ENCODE measurements at regions not wholly inside any gene's neighbourhood (a gene's known extent, or its start where the extent isn't known, plus 50 kb on each side); places are given as distances from the start of the nearest gene placed in this dataset.

DNA sequence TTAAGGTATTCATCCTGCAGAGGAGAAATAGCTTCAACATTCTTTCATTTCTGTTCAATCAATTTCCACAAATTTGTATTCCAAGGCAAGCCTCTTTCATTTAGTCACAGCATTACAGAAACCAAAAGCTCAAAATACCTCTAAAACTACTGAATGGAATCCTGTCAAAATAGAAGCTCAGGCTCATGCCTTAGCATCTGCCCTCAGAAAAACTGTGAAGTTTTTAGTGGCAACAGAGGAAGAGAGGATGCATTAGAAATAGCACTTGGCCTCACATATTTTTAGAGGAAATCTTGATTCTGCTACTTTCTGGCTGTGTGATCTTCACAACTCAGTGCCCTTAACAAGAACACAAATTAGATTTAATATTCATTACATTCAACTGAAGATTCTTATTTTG is 69.1 kb upstream of the GALNT13 start:
- no peaks in the 10 kb centered on the region for H3K4me1 ChIP-seq
- no peaks in the 10 kb centered on the region for H3K9me3 ChIP-seq
- ATAC-seq (no peak), DNase-seq (no peak)
- intact Hi-C loops (cut with DNase I) = no loop called here
- H3K4me3 ChIP-seq = no peak overlapping the region
- no peak overlapping the region for H3K27ac ChIP-seq
- TF ChIP-seq, protein P1, sequence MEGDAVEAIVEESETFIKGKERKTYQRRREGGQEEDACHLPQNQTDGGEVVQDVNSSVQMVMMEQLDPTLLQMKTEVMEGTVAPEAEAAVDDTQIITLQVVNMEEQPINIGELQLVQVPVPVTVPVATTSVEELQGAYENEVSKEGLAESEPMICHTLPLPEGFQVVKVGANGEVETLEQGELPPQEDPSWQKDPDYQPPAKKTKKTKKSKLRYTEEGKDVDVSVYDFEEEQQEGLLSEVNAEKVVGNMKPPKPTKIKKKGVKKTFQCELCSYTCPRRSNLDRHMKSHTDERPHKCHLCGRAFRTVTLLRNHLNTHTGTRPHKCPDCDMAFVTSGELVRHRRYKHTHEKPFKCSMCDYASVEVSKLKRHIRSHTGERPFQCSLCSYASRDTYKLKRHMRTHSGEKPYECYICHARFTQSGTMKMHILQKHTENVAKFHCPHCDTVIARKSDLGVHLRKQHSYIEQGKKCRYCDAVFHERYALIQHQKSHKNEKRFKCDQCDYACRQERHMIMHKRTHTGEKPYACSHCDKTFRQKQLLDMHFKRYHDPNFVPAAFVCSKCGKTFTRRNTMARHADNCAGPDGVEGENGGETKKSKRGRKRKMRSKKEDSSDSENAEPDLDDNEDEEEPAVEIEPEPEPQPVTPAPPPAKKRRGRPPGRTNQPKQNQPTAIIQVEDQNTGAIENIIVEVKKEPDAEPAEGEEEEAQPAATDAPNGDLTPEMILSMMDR (IDR thresholded peaks at IDR 0.05) = no peak
- H3K36me3 ChIP-seq = no peaks in the 10 kb centered on the region
- no peaks in the 10 kb centered on the region for H3K27me3 ChIP-seq (ENCODE audit: low read depth)

DNA sequence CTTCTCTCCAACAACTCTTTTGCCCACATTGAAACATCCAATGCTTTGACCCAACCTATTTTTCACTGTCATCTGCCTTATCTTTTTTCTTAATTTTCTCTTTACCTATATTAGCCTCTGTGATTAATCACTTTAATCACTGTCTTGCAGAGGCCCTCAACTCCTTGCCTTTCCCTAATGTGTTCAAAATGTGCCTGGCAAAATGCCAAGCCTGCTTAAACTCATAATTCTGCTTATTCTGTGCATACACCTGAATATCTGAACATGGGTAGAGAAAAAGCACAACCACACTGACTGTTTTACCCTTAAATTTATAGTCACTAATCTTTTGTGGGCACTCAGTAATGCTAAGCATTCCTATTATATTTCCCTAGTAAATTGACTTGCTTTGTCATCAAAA is 63.0 kb upstream of the GALNT13 start:
- no peaks in the 10 kb centered on the region for H3K27me3 ChIP-seq (ENCODE audit: low read depth)
- H3K27ac ChIP-seq = no peak overlapping the region
- intact Hi-C loops (cut with DNase I) = no loop called here
- ATAC-seq (no peak), DNase-seq (no peak)
- no peaks in the 10 kb centered on the region for H3K9me3 ChIP-seq
- H3K4me3 ChIP-seq = no peak overlapping the region
- TF ChIP-seq, protein P1 (IDR thresholded peaks at IDR 0.05) = no peak
- H3K4me1 ChIP-seq = no peaks in the 10 kb centered on the region
- no peaks in the 10 kb centered on the region for H3K36me3 ChIP-seq

- DNase-seq (no peak), ATAC-seq (no peak)
- H3K27ac ChIP-seq = no peak overlapping the region
- no peaks in the 10 kb centered on the region for H3K9me3 ChIP-seq
- H3K27me3 ChIP-seq (ENCODE audit: low read depth) = no peaks in the 10 kb centered on the region
- no peak overlapping the region for H3K4me3 ChIP-seq
- TF ChIP-seq, protein P1 (IDR thresholded peaks at IDR 0.05) = no peak
- no peaks in the 10 kb centered on the region for H3K4me1 ChIP-seq
- H3K36me3 ChIP-seq = no peaks in the 10 kb centered on the region
- intact Hi-C loops (cut with DNase I) = no loop called here
These were observed 60.2 kb upstream of the GALNT13 start for GRCh38 chr2:153811516-153811915.

DNA sequence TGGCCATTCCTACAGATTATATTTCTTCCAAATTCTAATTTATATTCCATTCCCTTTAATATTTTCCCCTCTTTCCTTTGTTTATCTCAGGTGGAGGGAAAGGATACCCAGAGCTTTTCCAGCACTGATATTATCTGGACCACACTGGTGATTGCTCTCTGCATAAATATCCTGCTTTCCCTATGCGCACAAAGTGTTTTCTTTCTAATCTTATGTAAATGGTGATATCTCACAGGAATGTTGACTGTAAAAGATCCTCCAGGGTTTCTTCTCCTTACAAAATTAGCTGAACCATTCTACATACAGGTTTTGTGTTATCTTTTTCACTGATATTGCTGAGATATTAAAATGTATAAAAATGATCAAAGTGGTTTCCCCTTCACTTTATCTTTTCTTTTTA is 59.1 kb upstream of the GALNT13 start:
- TF ChIP-seq, protein P1 (IDR thresholded peaks at IDR 0.05) = no peak
- DNase-seq (no peak), ATAC-seq (no peak)
- H3K36me3 ChIP-seq = no peaks in the 10 kb centered on the region
- H3K27me3 ChIP-seq (ENCODE audit: low read depth) = no peaks in the 10 kb centered on the region
- H3K4me3 ChIP-seq = no peak overlapping the region
- no peaks in the 10 kb centered on the region for H3K4me1 ChIP-seq
- no peak overlapping the region for H3K27ac ChIP-seq
- no peaks in the 10 kb centered on the region for H3K9me3 ChIP-seq
- intact Hi-C loops (cut with DNase I) = no loop called here

DNA sequence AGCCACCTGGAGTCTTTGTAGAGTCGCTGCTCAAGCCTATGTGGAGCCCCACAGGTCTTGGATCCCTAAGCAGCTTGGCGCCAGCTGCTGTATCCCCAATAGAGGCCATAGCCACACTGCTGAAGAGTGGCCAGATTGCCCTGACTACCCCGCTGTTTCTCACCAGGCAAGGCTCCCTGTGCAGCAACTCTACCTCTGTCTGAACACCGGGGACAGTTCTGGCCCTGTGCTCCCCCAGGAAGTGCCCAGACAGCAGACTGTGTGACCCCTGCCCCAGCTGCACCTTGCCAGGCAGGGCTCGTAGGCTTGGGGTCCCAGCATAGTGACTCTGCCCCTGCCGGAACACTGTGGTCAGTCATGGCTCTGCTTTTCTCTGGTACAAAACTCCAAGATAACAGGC is 53.5 kb upstream of the GALNT13 start:
- Histone ChIP-seq H3K36me3 (no peaks in the 10 kb centered on the region), H3K9me3 (no peaks in the 10 kb centered on the region), H3K4me3 (no peak overlapping the region), H3K4me1 (no peaks in the 10 kb centered on the region), H3K27me3 (ENCODE audit: low read depth) (no peaks in the 10 kb centered on the region), H3K27ac (no peak overlapping the region)
- intact Hi-C loops (cut with DNase I) = no loop called here
- ATAC-seq (peak in 1 of 2 donors; percentile 46), DNase-seq (no peak)
- TF ChIP-seq, protein P1 (IDR thresholded peaks at IDR 0.05) = no peak

GRCh38 chr2:153819074-153819473 is 52.6 kb upstream of the GALNT13 start:
- no peak for ATAC-seq
- no peak overlapping the region for H3K27ac ChIP-seq
- H3K36me3 ChIP-seq = no peaks in the 10 kb centered on the region
- no peak for DNase-seq
- H3K4me1 ChIP-seq = no peaks in the 10 kb centered on the region
- H3K9me3 ChIP-seq = no peaks in the 10 kb centered on the region
- TF ChIP-seq, protein P1 (IDR thresholded peaks at IDR 0.05) = no peak
- H3K27me3 ChIP-seq (ENCODE audit: low read depth) = no peaks in the 10 kb centered on the region
- intact Hi-C loops (cut with DNase I) = no loop called here
- no peak overlapping the region for H3K4me3 ChIP-seq

Data from lower lobe of right lung (tissue), 2 donors.